ENCODE measurements at regions not wholly inside any gene's neighbourhood (a gene's known extent, or its start where the extent isn't known, plus 50 kb on each side); places are given as distances from the start of the nearest gene placed in this dataset.

DNA sequence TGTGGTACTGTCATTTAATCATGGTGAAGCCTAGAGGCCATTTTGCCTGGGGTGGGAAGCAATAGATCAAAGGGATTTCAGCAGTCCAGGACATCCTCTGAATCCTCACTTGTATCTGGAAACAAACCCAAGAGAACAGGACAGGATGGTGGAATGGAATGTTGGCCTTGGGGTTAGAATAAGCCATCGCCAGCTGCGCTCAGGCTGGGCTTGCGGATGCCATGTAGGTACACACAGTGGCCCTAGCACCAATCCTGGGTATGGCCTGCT lies 76.5 kb upstream of the ALDH1A3 start:
- no peak overlapping the region for H2BK120ac ChIP-seq (replicated peaks; ENCODE audit: low read depth, low read length)
- H2BK15ac ChIP-seq (ENCODE audit: low read length) = no peak overlapping the region
- no peak overlapping the region for H3K4ac ChIP-seq (replicated peaks; ENCODE audit: insufficient read length, low read depth, low read length)
- no peak overlapping the region for H2AK5ac ChIP-seq (ENCODE audit: low read depth, low read length)
- no peaks in the 10 kb centered on the region for H3K79me1 ChIP-seq (ENCODE audit: low read depth, low read length)
- no peaks in the 10 kb centered on the region for H3K36me3 ChIP-seq (ENCODE audit: control insufficient read depth in 2 of 4, insufficient read depth in 4 of 4, low read length in 3 of 4)
- no peak overlapping the region for H3K27ac ChIP-seq (ENCODE audit: low read depth, low read length)
- H2BK5ac ChIP-seq (ENCODE audit: low read depth, low read length) = no peak overlapping the region
- no peak overlapping the region for H3K18ac ChIP-seq (ENCODE audit: extremely low read depth, low read length)
- H3K79me2 ChIP-seq (ENCODE audit: control insufficient read depth in 1 of 2, insufficient read depth in 2 of 2, low read length in 2 of 2) = no peaks in the 10 kb centered on the region
- no peak overlapping the region for H3K14ac ChIP-seq (ENCODE audit: insufficient read length)
- no peak overlapping the region for H2AFZ ChIP-seq (ENCODE audit: low read length)
- no peaks in the 10 kb centered on the region; a peak in 1 of 4 replicates for H3K9me3 ChIP-seq (ENCODE audit: insufficient read depth in 2 of 2, low read depth in 1 of 2, low read length in 1 of 2)
- no peaks in the 10 kb centered on the region for H3K23me2 ChIP-seq (ENCODE audit: low read depth, low read length)
- ChIA-PET POLR2A (ENCODE audit: partially characterized antibody) (no interaction called here), CTCF (ENCODE audit: partially characterized antibody) (interaction anchor here (0.9 to 1.8 kb wide), 4 partner anchors 11 to 205 kb away, joined by 3 to 5 read pairs (median 4); no protein-coding TSS in a partner anchor)
- H3K56ac ChIP-seq (replicated peaks; ENCODE audit: insufficient read length, low read depth, low read length) = no peak overlapping the region
- no peaks in the 10 kb centered on the region for H3K27me3 ChIP-seq (replicated peaks in 1 of 4; ENCODE audit: control insufficient read depth in 3 of 4, extremely low read depth in 1 of 4, insufficient read depth in 3 of 4, low read length in 3 of 4)
- H4K8ac ChIP-seq (ENCODE audit: extremely low read depth, insufficient read depth, low read length) = no peak overlapping the region
- no peak overlapping the region for H3K4me2 ChIP-seq (ENCODE audit: insufficient read depth in 1 of 2, low read depth in 2 of 2, low read length in 2 of 2)
- no peak overlapping the region for H3K23ac ChIP-seq (ENCODE audit: insufficient read length)
- DNase-seq (ENCODE audit: low read depth in 1 of 2, low spot score in 2 of 2) = no peak
- WGBS, 2 experiments (ENCODE audit: extremely low coverage in 1 of 2, insufficient coverage in 1 of 2, insufficient read length in 1 of 2, insufficient replicate concordance in 2 of 2, low coverage in 1 of 2, low lambda C conversion rate in 2 of 2, missing lambda C conversion rate in 1 of 2) = 90% methylated on average over 3 of the region's 3 CpGs; no CpG with 5 or more reads in 1 of the 2 experiments
- no peak overlapping the region for H4K91ac ChIP-seq (replicated peaks; ENCODE audit: insufficient read length, low read length)
- no peak overlapping the region for H2BK12ac ChIP-seq (ENCODE audit: low read depth, low read length)
- H3K9ac ChIP-seq (replicated peaks in 1 of 4; ENCODE audit: extremely low read depth in 1 of 4, low read depth in 3 of 4, low read length in 3 of 4) = no peak overlapping the region
- H3K4me1 ChIP-seq (replicated peaks in 1 of 4; ENCODE audit: control insufficient read depth in 3 of 4, insufficient read depth in 4 of 4, low read length in 3 of 4) = no peaks in the 10 kb centered on the region
- no peak overlapping the region for H2BK20ac ChIP-seq (ENCODE audit: low read length)
- no peak overlapping the region for H4K5ac ChIP-seq (ENCODE audit: insufficient read length, low read depth, low read length)
- FAIRE-seq = no peak
- H3K4me3 ChIP-seq (ENCODE audit: extremely low read depth in 1 of 4, insufficient read depth in 2 of 4, low read depth in 3 of 4, low read length in 4 of 4) = no peak overlapping the region
- no peaks in the 10 kb centered on the region for H4K20me1 ChIP-seq (replicated peaks in 1 of 2; ENCODE audit: control insufficient read depth in 1 of 2, insufficient read depth in 2 of 2, low read length in 2 of 2)
- TF ChIP-seq HDAC2 (IDR thresholded peaks at IDR 0.05; ENCODE audit: borderline replicate concordance in 1 of 2, low read depth in 2 of 2, low read length in 2 of 2) = no peak
- no peak for TF ChIP-seq FOSL1 (IDR thresholded peaks at IDR 0.05; ENCODE audit: insufficient read depth, low read depth, low read length)
- no peak for TF ChIP-seq EP300 (IDR thresholded peaks at IDR 0.05; ENCODE audit: borderline replicate concordance in 1 of 2, low read depth in 2 of 2, low read length in 2 of 2)
- no peak for TF ChIP-seq JUND (IDR thresholded peaks at IDR 0.05; ENCODE audit: low read length)
- no peak for TF ChIP-seq TEAD4 (IDR thresholded peaks at IDR 0.05; ENCODE audit: low read depth, low read length)
- TF ChIP-seq POU5F1 (IDR thresholded peaks at IDR 0.05; ENCODE audit: low read depth, low read length) = no peak
- TF ChIP-seq KDM5A (IDR thresholded peaks at IDR 0.05; ENCODE audit: low read length) = no peak
- no peak for TF ChIP-seq JUN (IDR thresholded peaks at IDR 0.05; ENCODE audit: low read depth, low read length)
- TF ChIP-seq POLR2A (IDR thresholded peaks at IDR 0.05; ENCODE audit: control extremely low read depth in 1 of 2, low read depth in 2 of 2, low read length in 2 of 2) = no peak
- TF ChIP-seq RFX5 (IDR thresholded peaks at IDR 0.05; ENCODE audit: borderline replicate concordance, low read depth, low read length) = no peak
- no peak for TF ChIP-seq GTF2F1 (IDR thresholded peaks at IDR 0.05; ENCODE audit: borderline replicate concordance, low read depth, low read length)
- no peak for TF ChIP-seq SAP30 (IDR thresholded peaks at IDR 0.05; ENCODE audit: insufficient read depth, insufficient replicate concordance, low read length)
- TF ChIP-seq NRF1 (IDR thresholded peaks at IDR 0.05; ENCODE audit: low read depth, low read length) = no peak
- no peak for TF ChIP-seq SP1 (IDR thresholded peaks at IDR 0.05; ENCODE audit: low read depth, low read length)
- TF ChIP-seq PHF8 (conservative IDR thresholded peaks at IDR 0.05; ENCODE audit: low read depth, low read length) = no peak
- TF ChIP-seq CREB1 (IDR thresholded peaks at IDR 0.05) = no peak
- TF ChIP-seq RXRA (IDR thresholded peaks at IDR 0.05; ENCODE audit: insufficient read depth, low read depth, low read length) = no peak

All from H1 (cell line).